Transverse colon (tissue), 4 donors: ENCODE measurements at regions not wholly inside any gene's neighbourhood (a gene's known extent, or its start where the extent isn't known, plus 50 kb on each side); places are given as distances from the start of the nearest gene placed in this dataset.

Source experiments
- EP300 ChIP-seq: sonication (generic); formaldehyde crosslinking; IDR thresholded peaks from one replicate; pipeline ENCODE4 v1.6.1; 2017; ENCODE audit warnings: antibody characterized with exemption, low read depth
- POLR2A ChIP-seq: fragments of 450-650 bp; IDR thresholded peaks from one replicate; pipeline ENCODE4 v1.6.1; 2016; ENCODE audit warnings: antibody characterized with exemption, mild to moderate bottlenecking, moderate library complexity
- POLR2AphosphoS5 ChIP-seq, 3 donors: sonication (generic); formaldehyde crosslinking; IDR thresholded peaks; one replicate each; pipeline ENCODE4 v1.6.1; 2016; ENCODE audit warnings: antibody characterized with exemption in 3 of 3
- TF ChIP-seq, protein P1 (sequence below), 5 experiments: fragments of 200-600 bp in 3 of 5; fragments of 450-650 bp in 2 of 5; sonication (generic) in 3 of 5; IDR thresholded peaks; 1 replicate in 2 of 5; 2 replicates in 3 of 5; pipeline ENCODE4 v1.5.1; 2016 to 2017; ENCODE audit warnings: antibody characterized with exemption in 5 of 5, inconsistent platforms in 3 of 5, mild to moderate bottlenecking in 2 of 5, moderate library complexity in 1 of 5

DNA sequence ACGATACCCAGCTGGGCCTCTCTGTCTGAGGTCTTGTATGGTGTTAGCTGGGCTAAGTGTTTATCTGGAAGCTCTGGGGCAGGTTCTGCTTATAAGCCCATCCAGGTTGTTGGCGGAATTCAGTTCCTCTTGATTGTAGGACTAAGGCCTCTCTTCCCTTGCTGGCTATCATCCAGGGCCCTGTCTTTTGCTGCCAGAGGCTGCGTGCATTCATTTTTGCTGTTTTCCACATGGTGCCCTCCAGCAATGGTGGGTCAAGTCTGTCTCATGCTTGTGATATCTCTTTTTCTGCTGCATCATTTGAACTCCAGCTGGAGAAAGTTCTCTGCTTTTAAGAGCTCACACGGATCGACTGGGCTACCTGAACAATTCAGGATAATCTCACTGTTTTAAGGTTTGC, 105.7 kb upstream of the ZNF618 start:
- TF ChIP-seq, protein P1, sequence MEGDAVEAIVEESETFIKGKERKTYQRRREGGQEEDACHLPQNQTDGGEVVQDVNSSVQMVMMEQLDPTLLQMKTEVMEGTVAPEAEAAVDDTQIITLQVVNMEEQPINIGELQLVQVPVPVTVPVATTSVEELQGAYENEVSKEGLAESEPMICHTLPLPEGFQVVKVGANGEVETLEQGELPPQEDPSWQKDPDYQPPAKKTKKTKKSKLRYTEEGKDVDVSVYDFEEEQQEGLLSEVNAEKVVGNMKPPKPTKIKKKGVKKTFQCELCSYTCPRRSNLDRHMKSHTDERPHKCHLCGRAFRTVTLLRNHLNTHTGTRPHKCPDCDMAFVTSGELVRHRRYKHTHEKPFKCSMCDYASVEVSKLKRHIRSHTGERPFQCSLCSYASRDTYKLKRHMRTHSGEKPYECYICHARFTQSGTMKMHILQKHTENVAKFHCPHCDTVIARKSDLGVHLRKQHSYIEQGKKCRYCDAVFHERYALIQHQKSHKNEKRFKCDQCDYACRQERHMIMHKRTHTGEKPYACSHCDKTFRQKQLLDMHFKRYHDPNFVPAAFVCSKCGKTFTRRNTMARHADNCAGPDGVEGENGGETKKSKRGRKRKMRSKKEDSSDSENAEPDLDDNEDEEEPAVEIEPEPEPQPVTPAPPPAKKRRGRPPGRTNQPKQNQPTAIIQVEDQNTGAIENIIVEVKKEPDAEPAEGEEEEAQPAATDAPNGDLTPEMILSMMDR (IDR thresholded peaks at IDR 0.05), result no peak
- TF ChIP-seq EP300 (no peak), POLR2A (no peak), POLR2AphosphoS5 (IDR thresholded peaks at IDR 0.05) (no peak)
